ENCODE measurements at regions not wholly inside any gene's neighbourhood (a gene's known extent, or its start where the extent isn't known, plus 50 kb on each side); places are given as distances from the start of the nearest gene placed in this dataset.

DNA sequence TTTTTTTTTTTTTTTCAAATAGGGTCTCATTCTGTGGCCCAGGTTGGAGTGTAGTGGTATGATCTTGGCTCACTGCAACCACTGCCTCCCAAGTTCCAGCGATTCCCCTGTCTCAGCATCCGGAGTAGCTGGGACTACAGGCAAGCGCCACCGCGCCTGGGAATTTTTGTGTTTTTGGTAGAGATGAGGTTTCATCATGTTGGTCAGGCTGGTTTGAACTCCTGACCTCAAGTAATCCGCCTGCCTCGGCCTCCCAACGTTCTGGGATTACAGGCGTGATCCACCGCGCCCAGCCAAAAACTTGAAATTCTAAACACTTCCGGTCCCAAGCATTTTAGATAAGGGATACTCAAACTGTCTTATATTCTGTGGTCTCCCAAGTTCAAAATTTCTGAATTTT lies 718.9 kb upstream of the MEF2C start:
- Histone ChIP-seq H3K27me3 (no peaks in the 10 kb centered on the region), H3K4me1 (no peaks in the 10 kb centered on the region), H3K36me3 (no peaks in the 10 kb centered on the region), H3K9me3 (no peaks in the 10 kb centered on the region), H3K27ac (no peak overlapping the region), H3K4me3 (no peak overlapping the region)
- DNase-seq (ENCODE audit: low spot score in 2 of 2): no peak
- intact Hi-C loops (cut with DNase I; ENCODE audit: low total_unique reads): no loop called here
- TF ChIP-seq POLR2A (IDR thresholded peaks at IDR 0.05): no peak

DNA sequence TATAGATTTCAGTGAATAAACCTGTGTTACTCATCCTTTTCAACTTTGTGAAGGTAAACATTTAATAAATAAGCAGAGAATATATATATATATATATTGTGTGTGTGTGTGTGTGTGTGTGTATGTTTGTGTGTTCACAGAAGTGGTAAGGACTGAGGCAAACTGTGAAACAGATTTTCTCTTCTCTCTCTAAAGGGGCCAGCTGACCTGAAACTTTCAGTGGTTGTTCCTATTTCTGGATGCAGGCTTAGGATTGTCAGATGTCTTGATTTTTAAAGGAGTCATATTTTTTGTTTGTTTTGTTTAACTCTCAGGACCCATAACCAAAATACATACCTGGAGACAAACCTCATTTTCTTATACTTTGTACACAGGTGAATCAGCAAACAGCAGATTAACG lies 714.9 kb upstream of the MEF2C start:
- Histone ChIP-seq H3K36me3 (no peaks in the 10 kb centered on the region), H3K4me1 (no peaks in the 10 kb centered on the region), H3K27me3 (no peaks in the 10 kb centered on the region), H3K27ac (no peak overlapping the region), H3K9me3 (no peaks in the 10 kb centered on the region), H3K4me3 (no peak overlapping the region)
- TF ChIP-seq, protein P1, sequence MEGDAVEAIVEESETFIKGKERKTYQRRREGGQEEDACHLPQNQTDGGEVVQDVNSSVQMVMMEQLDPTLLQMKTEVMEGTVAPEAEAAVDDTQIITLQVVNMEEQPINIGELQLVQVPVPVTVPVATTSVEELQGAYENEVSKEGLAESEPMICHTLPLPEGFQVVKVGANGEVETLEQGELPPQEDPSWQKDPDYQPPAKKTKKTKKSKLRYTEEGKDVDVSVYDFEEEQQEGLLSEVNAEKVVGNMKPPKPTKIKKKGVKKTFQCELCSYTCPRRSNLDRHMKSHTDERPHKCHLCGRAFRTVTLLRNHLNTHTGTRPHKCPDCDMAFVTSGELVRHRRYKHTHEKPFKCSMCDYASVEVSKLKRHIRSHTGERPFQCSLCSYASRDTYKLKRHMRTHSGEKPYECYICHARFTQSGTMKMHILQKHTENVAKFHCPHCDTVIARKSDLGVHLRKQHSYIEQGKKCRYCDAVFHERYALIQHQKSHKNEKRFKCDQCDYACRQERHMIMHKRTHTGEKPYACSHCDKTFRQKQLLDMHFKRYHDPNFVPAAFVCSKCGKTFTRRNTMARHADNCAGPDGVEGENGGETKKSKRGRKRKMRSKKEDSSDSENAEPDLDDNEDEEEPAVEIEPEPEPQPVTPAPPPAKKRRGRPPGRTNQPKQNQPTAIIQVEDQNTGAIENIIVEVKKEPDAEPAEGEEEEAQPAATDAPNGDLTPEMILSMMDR (IDR thresholded peaks at IDR 0.05): no peak
- TF ChIP-seq POLR2A (IDR thresholded peaks at IDR 0.05) (no peak), POLR2AphosphoS5 (IDR thresholded peaks at IDR 0.05) (no peak)
- DNase-seq (ENCODE audit: low spot score in 2 of 2): no peak
- intact Hi-C loops (cut with DNase I; ENCODE audit: low total_unique reads): no loop called here

DNA sequence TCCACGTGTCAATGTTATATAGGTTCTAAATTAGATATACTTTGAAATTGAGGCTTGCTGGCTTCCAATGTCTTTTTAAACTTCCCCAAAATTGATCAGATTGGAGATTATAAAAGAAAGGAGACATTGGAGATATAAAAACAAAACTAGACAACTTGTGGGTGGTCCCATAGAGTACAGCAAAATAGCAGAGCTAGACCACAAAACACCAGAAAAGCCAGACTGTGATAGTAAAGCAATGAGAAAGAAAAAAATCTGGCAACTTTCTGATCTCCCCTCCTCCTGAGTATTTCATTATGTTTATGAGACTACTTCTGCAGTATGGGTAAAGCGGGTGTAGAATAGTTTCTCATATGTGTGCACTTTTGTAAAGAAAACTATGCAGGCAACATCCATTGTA lies 713.8 kb upstream of the MEF2C start:
- H3K27ac ChIP-seq: no peak overlapping the region
- H3K27me3 ChIP-seq: no peaks in the 10 kb centered on the region
- intact Hi-C loops (cut with DNase I; ENCODE audit: low total_unique reads): no loop called here
- H3K4me1 ChIP-seq: no peaks in the 10 kb centered on the region
- H3K4me3 ChIP-seq: no peak overlapping the region
- H3K9me3 ChIP-seq: no peaks in the 10 kb centered on the region
- no peaks in the 10 kb centered on the region for H3K36me3 ChIP-seq
- TF ChIP-seq, protein P1 (IDR thresholded peaks at IDR 0.05): no peak
- TF ChIP-seq POLR2A (IDR thresholded peaks at IDR 0.05) (no peak), POLR2AphosphoS5 (IDR thresholded peaks at IDR 0.05) (no peak)
- no peak for DNase-seq (ENCODE audit: low spot score in 2 of 2)

DNA sequence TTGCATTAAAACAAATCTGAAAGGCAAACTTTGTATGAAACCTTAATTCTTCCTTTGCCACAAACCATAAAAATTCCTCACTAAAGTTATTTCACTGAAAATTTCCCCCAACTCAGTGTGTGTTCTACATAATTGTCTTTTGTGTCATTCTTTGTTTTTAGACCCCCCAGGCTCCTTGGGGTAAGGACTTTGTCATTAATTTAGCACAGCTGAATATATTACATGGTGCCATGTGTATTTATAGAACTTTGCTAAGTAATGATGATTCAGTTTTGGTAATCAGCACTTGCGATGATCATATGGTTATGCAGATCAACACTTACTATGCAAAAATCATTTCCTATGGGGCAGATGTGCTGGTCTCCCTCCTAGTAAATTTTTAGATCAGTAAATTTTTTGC lies 712.1 kb upstream of the MEF2C start:
- intact Hi-C loops (cut with DNase I; ENCODE audit: low total_unique reads): no loop called here
- no peaks in the 10 kb centered on the region for H3K36me3 ChIP-seq
- no peak for DNase-seq (ENCODE audit: low spot score in 2 of 2)
- peaks cover 4 to 5% of the 10 kb centered on the region in 2 donors for H3K9me3 ChIP-seq
- no peaks in the 10 kb centered on the region for H3K27me3 ChIP-seq
- no peak overlapping the region for H3K27ac ChIP-seq
- H3K4me3 ChIP-seq: no peak overlapping the region
- TF ChIP-seq, protein P1 (IDR thresholded peaks at IDR 0.05): no peak
- no peak for TF ChIP-seq POLR2AphosphoS5 (IDR thresholded peaks at IDR 0.05)
- no peaks in the 10 kb centered on the region for H3K4me1 ChIP-seq

DNA sequence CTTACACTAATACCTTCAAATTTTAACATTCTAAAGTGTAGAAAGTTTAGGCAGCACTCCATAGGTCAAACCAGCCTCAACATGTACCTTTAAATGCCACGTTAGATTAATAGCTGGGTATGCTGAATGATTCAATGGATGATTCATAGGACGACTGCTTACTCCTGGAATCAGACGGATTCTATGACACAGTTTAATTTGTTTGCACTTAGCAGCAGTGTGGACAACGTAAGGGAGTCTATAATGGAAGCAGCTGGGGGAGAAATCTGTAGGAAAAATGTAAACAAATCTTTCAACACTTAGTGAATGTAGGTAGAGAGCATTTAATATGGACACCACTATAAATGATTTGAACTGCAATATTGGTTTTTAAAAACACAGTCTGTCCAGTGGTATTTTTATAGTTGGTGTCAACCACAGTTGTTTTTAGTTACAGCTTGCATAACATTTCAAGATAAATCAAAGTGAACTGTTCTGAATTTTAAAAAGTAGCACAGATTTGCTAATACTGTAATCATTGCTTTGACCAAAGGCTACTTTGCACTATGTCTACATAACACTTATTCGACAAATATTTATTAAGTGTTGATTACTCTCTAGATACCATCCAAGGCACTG lies 701.5 kb upstream of the MEF2C start:
- no peak for TF ChIP-seq POLR2A (IDR thresholded peaks at IDR 0.05)
- TF ChIP-seq, protein P1 (IDR thresholded peaks at IDR 0.05): no peak
- TF ChIP-seq POLR2AphosphoS5 (IDR thresholded peaks at IDR 0.05): no peak

DNA sequence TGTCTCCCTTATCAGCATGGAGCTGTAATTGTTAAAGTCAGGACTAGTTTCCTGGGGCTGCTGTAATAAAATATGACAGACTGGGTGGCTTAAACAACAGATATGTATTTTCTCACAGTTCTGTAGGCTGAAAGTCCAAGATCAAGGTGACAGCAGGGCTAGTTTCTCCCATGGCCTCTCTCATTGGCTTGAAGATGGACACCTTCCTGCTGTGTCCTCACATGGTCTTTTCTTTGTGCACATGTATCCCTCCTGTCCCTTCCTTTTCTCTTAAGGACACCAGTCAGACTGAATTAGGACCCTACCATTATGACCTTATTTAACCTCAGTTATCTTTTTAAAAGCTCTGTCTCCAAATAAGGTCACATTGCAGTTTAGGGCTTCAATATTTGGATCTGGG lies 700.5 kb upstream of the MEF2C start:
- Histone ChIP-seq H3K27me3 (no peaks in the 10 kb centered on the region), H3K27ac (no peak overlapping the region), H3K4me3 (no peak overlapping the region), H3K36me3 (no peaks in the 10 kb centered on the region), H3K4me1 (no peaks in the 10 kb centered on the region), H3K9me3 (no peaks in the 10 kb centered on the region)
- intact Hi-C loops (cut with DNase I; ENCODE audit: low total_unique reads): no loop called here
- TF ChIP-seq POLR2AphosphoS5 (IDR thresholded peaks at IDR 0.05): no peak
- no peak for TF ChIP-seq POLR2A (IDR thresholded peaks at IDR 0.05)
- TF ChIP-seq, protein P1 (IDR thresholded peaks at IDR 0.05): no peak
- DNase-seq (ENCODE audit: low spot score in 2 of 2): no peak

More for the DNA sequence above, 701.5 kb upstream of the MEF2C start:
- Histone ChIP-seq H3K36me3 (no peaks in the 10 kb centered on the region), H3K4me1 (no peaks in the 10 kb centered on the region), H3K27ac (no peak overlapping the region), H3K4me3 (no peak overlapping the region), H3K9me3 (no peaks in the 10 kb centered on the region), H3K27me3 (no peaks in the 10 kb centered on the region)
- intact Hi-C loops (cut with DNase I; ENCODE audit: low total_unique reads): no loop called here
- no peak for DNase-seq (ENCODE audit: low spot score in 2 of 2)
